ENCODE measurements at regions not wholly inside any gene's neighbourhood (a gene's known extent, or its start where the extent isn't known, plus 50 kb on each side); places are given as distances from the start of the nearest gene placed in this dataset.
A peak's percentile ranks its signal among the peaks of the same experiment; 100 is the strongest.

DNA sequence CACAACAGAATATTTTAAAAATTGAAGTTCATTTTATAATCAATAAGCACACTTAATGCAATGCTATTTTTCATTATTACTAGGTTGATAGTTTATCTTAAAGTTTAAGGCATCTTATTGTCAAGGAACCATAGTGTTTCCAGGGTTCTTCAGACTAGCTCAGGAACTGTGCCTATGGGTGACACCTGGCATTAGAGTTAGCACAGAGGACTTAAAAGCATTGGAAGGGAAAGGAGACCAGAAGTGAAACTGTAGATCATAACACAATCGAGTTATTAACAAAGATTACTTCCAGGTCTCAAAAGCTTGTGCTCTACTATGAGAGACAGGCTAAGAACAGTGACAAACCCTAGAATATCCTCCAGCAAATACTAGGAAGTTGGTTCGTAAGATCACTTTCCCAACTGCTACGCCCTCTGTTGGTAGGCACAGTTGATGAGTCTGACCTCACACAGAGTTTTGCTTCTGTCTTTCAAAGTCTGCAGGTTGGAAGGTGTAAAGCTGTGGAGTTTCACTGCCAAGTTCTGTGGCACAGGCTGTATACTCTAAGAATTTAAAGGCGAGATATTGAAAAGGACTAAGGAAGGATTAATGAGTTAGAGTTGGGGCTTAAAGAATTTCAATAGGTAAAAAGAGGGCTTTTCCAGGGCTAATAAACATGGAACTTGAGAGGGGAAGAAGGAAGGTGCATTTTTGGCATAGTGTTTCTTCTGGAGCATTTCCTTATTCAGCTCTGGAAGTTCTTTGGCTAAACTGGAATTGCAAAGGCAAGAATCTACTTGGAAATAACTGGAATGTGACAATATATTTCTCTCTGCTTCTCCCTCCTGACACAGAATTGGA, 531.3 kb upstream of the JAG1 start:
- TF ChIP-seq CTCF (IDR thresholded peaks at IDR 0.05; ENCODE audit: insufficient read depth, low read length, poor library complexity, severe bottlenecking): peak; percentile 88

GRCh38 chr20:11205769-11206362, 532.1 kb upstream of the JAG1 start:
- no peak overlapping the region for H3K4me3 ChIP-seq (replicated peaks; ENCODE audit: low read depth, low read length)

More for the DNA sequence above, 531.3 kb upstream of the JAG1 start:
- DNase-seq (ENCODE audit: extremely low read depth, insufficient read length): no peak
- Histone ChIP-seq H3K27me3 (replicated peaks; ENCODE audit: control insufficient read depth, insufficient read depth, low read length) (no peaks in the 10 kb centered on the region), H3K4me3 (replicated peaks; ENCODE audit: low read depth, low read length) (no peak overlapping the region), H3K36me3 (ENCODE audit: control insufficient read depth, insufficient read depth, low read length) (no peaks in the 10 kb centered on the region)

GRCh38 chr20:11207749-11208502, 534.1 kb upstream of the JAG1 start:
- no peak for TF ChIP-seq CTCF (IDR thresholded peaks at IDR 0.05; ENCODE audit: insufficient read depth, low read length, poor library complexity, severe bottlenecking)
- Histone ChIP-seq H3K4me3 (replicated peaks; ENCODE audit: low read depth, low read length) (no peak overlapping the region), H3K36me3 (ENCODE audit: control insufficient read depth, insufficient read depth, low read length) (no peaks in the 10 kb centered on the region), H3K27me3 (replicated peaks; ENCODE audit: control insufficient read depth, insufficient read depth, low read length) (no peaks in the 10 kb centered on the region)
- no peak for DNase-seq (ENCODE audit: extremely low read depth, insufficient read length)

More at GRCh38 chr20:11205769-11206362, 532.1 kb upstream of the JAG1 start:
- Histone ChIP-seq H3K36me3 (ENCODE audit: control insufficient read depth, insufficient read depth, low read length) (no peaks in the 10 kb centered on the region), H3K27me3 (replicated peaks; ENCODE audit: control insufficient read depth, insufficient read depth, low read length) (no peaks in the 10 kb centered on the region)
- no peak for DNase-seq (ENCODE audit: extremely low read depth, insufficient read length)
- no peak for TF ChIP-seq CTCF (IDR thresholded peaks at IDR 0.05; ENCODE audit: insufficient read depth, low read length, poor library complexity, severe bottlenecking)

GRCh38 chr20:11210611-11211010, 536.8 kb upstream of the JAG1 start:
- Histone ChIP-seq H3K4me3 (replicated peaks; ENCODE audit: low read depth, low read length) (no peak overlapping the region), H3K27me3 (replicated peaks; ENCODE audit: control insufficient read depth, insufficient read depth, low read length) (no peaks in the 10 kb centered on the region), H3K36me3 (ENCODE audit: control insufficient read depth, insufficient read depth, low read length) (no peaks in the 10 kb centered on the region)
- TF ChIP-seq CTCF (IDR thresholded peaks at IDR 0.05; ENCODE audit: insufficient read depth, low read length, poor library complexity, severe bottlenecking): no peak
- no peak for DNase-seq (ENCODE audit: extremely low read depth, insufficient read length)

- Histone ChIP-seq H3K27me3 (replicated peaks; ENCODE audit: control insufficient read depth, insufficient read depth, low read length) (no peaks in the 10 kb centered on the region), H3K4me3 (replicated peaks; ENCODE audit: low read depth, low read length) (no peak overlapping the region), H3K36me3 (ENCODE audit: control insufficient read depth, insufficient read depth, low read length) (no peaks in the 10 kb centered on the region)
- no peak for DNase-seq (ENCODE audit: extremely low read depth, insufficient read length)
- TF ChIP-seq CTCF (IDR thresholded peaks at IDR 0.05; ENCODE audit: insufficient read depth, low read length, poor library complexity, severe bottlenecking): no peak
These were observed 538.5 kb upstream of the JAG1 start for GRCh38 chr20:11212272-11212671.
